HL-60 (cell line): ENCODE measurements at regions not wholly inside any gene's neighbourhood (a gene's known extent, or its start where the extent isn't known, plus 50 kb on each side); places are given as distances from the start of the nearest gene placed in this dataset.

Experiments used
- GABPA ChIP-seq: IDR thresholded peaks from 2 replicates; pipeline ENCODE4 v1.6.1; 2012; ENCODE audit warnings: low read depth
- POLR2AphosphoS5 ChIP-seq: IDR thresholded peaks from 2 replicates; pipeline ENCODE4 v1.6.1; 2012; ENCODE audit warnings: low read depth
- SPI1 ChIP-seq: IDR thresholded peaks from 2 replicates; pipeline ENCODE4 v1.6.1; 2012; ENCODE audit warnings: low read depth, mild to moderate bottlenecking, borderline replicate concordance
- TF ChIP-seq, protein P1 (sequence below): IDR thresholded peaks from one replicate; pipeline ENCODE4 v1.5.1; 2011; ENCODE audit warnings: low read length, control low read depth, inconsistent platforms; ENCODE audit not compliant: insufficient read depth
- TF ChIP-seq, protein P2 (sequence below): IDR thresholded peaks from 2 replicates; pipeline ENCODE4 v1.6.1; 2012; ENCODE audit warnings: low read depth; ENCODE audit not compliant: insufficient replicate concordance

- TF ChIP-seq, protein P1, sequence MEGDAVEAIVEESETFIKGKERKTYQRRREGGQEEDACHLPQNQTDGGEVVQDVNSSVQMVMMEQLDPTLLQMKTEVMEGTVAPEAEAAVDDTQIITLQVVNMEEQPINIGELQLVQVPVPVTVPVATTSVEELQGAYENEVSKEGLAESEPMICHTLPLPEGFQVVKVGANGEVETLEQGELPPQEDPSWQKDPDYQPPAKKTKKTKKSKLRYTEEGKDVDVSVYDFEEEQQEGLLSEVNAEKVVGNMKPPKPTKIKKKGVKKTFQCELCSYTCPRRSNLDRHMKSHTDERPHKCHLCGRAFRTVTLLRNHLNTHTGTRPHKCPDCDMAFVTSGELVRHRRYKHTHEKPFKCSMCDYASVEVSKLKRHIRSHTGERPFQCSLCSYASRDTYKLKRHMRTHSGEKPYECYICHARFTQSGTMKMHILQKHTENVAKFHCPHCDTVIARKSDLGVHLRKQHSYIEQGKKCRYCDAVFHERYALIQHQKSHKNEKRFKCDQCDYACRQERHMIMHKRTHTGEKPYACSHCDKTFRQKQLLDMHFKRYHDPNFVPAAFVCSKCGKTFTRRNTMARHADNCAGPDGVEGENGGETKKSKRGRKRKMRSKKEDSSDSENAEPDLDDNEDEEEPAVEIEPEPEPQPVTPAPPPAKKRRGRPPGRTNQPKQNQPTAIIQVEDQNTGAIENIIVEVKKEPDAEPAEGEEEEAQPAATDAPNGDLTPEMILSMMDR = no peak
- no peak for TF ChIP-seq SPI1
- TF ChIP-seq GABPA = no peak
- TF ChIP-seq, protein P2, sequence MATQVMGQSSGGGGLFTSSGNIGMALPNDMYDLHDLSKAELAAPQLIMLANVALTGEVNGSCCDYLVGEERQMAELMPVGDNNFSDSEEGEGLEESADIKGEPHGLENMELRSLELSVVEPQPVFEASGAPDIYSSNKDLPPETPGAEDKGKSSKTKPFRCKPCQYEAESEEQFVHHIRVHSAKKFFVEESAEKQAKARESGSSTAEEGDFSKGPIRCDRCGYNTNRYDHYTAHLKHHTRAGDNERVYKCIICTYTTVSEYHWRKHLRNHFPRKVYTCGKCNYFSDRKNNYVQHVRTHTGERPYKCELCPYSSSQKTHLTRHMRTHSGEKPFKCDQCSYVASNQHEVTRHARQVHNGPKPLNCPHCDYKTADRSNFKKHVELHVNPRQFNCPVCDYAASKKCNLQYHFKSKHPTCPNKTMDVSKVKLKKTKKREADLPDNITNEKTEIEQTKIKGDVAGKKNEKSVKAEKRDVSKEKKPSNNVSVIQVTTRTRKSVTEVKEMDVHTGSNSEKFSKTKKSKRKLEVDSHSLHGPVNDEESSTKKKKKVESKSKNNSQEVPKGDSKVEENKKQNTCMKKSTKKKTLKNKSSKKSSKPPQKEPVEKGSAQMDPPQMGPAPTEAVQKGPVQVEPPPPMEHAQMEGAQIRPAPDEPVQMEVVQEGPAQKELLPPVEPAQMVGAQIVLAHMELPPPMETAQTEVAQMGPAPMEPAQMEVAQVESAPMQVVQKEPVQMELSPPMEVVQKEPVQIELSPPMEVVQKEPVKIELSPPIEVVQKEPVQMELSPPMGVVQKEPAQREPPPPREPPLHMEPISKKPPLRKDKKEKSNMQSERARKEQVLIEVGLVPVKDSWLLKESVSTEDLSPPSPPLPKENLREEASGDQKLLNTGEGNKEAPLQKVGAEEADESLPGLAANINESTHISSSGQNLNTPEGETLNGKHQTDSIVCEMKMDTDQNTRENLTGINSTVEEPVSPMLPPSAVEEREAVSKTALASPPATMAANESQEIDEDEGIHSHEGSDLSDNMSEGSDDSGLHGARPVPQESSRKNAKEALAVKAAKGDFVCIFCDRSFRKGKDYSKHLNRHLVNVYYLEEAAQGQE = no peak
- no peak for TF ChIP-seq POLR2AphosphoS5
These were observed 218.8 kb downstream of the MAGEB17 start for GRCh38 chrX:16386126-16386525.
